Activated CD4-positive, alpha-beta memory T cell treated with anti-CD3 and anti-CD28 coated beads for 36 hours (primary cell): ENCODE measurements at regions not wholly inside any gene's neighbourhood (a gene's known extent, or its start where the extent isn't known, plus 50 kb on each side); places are given as distances from the start of the nearest gene placed in this dataset.

ENCODE experiments used
- CTCF ChIA-PET: fragments of 350-600 bp; sonication (Branson Sonifier 250); formaldehyde crosslinking; loops from one replicate; lab custom pipeline; 2021; ENCODE audit warnings: antibody characterized with exemption, inconsistent platforms; lab: Charles Lee
- POLR2A ChIA-PET: fragments of 350-600 bp; sonication (Branson Sonifier 250); formaldehyde crosslinking; loops from one replicate; lab custom pipeline; 2021; ENCODE audit warnings: antibody characterized with exemption; lab: Charles Lee
- DNase-seq: peaks from one replicate; pipeline ENCODE4 v3.0.0-alpha.2; 2020
- H3K27ac Mint-ChIP-seq: one replicate; pipeline ENCODE4 v1.8.0; 2021; ENCODE audit warnings: mixed read lengths
- H3K27me3 Mint-ChIP-seq: one replicate; pipeline ENCODE4 v1.8.0; 2021; ENCODE audit warnings: mixed read lengths
- H3K36me3 Mint-ChIP-seq: one replicate; pipeline ENCODE4 v1.8.0; 2021; ENCODE audit warnings: mixed read lengths
- H3K4me1 Mint-ChIP-seq: one replicate; pipeline ENCODE4 v1.8.0; 2021; ENCODE audit warnings: low read depth, mixed read lengths
- H3K4me3 Mint-ChIP-seq: one replicate; pipeline ENCODE4 v1.8.0; 2021; ENCODE audit warnings: mild to moderate bottlenecking, mixed read lengths
- H3K9me3 Mint-ChIP-seq: one replicate; pipeline ENCODE4 v1.8.0; 2021; ENCODE audit warnings: mixed read lengths
- intact Hi-C: fragments of 100-400 bp; cut with micrococcal nuclease; formaldehyde crosslinking; loops from one replicate; pipeline ENCODE4 v1.15.1; 2023

DNA sequence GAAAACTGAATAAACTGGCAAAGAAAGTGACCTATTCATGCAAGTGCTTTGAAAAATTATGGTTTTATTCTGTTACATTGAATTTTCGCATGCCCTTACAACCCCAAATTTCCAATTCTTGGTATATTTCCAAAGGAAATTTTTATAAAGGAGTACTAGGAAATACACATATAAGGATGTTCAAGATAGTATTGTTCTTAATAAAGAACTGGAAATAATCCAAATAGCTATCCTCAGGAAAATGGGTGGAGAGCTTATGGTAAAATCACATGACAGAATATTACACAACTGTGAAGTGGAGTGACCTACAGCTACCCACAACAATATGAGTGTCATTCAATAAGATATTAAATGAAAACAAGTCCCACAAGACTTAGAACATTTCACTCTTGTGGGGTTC is 138.9 kb upstream of the BMPER start:
- intact Hi-C loops: no loop called here
- Mint-ChIP-seq H3K36me3 (no peaks in the 10 kb centered on the region), H3K4me1 (no peaks in the 10 kb centered on the region), H3K9me3 (no peaks in the 10 kb centered on the region), H3K27ac (no peak overlapping the region), H3K4me3 (no peak overlapping the region), H3K27me3 (no peaks in the 10 kb centered on the region)
- POLR2A ChIA-PET: no interaction called here
- DNase-seq: no peak
- CTCF ChIA-PET: interaction anchor here (1.7 kb wide), 1 partner anchor 8 kb away, joined by 5 read pairs; no protein-coding TSS in a partner anchor

DNA sequence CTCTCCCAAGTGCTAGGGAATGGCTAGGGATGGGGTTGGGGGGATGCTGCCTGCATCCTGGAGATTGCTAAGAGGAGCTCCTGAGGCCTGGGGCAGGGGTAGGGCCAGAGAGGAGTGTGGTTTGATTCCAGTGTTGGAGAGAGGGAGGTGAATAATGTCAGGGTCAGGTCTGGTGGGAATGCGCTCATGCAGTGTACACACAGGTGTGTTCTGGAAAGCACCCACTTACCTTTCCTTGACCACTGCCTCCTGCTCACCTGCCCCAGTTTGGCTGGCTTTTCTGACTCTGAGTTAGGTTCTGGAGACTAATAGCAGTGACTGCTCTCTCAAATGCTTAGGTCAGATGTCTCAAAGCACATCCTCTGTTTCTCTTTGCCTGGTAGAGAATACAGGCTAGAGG is 135.4 kb upstream of the BMPER start:
- H3K4me1 Mint-ChIP-seq: peaks cover 2% of the 10 kb centered on the region
- ChIA-PET POLR2A (no interaction called here), CTCF (no interaction called here)
- no peaks in the 10 kb centered on the region for H3K9me3 Mint-ChIP-seq
- intact Hi-C loops: no loop called here
- no peaks in the 10 kb centered on the region for H3K27me3 Mint-ChIP-seq
- H3K4me3 Mint-ChIP-seq: no peak overlapping the region
- no peak overlapping the region for H3K27ac Mint-ChIP-seq
- H3K36me3 Mint-ChIP-seq: no peaks in the 10 kb centered on the region
- DNase-seq: no peak

DNA sequence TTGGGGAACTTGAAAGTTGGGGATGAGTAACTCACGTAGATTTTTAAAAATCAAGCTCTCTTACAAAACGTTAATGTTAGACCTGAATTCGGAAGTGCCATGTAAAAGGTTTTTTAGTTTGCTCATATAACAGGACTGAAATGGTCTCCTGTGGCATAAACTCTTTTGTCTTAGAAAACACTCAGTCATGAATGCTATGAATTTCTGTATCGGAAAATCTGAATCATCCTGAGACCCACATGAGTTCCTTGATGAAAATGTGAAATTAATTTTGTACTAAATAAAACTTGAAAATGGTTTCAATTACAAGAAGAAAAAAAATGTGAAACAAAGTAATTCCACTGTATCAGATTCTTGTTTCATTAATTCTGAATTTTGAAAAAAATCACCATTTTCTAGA is 134.8 kb upstream of the BMPER start:
- peaks cover 2% of the 10 kb centered on the region for H3K4me1 Mint-ChIP-seq
- H3K27me3 Mint-ChIP-seq: no peaks in the 10 kb centered on the region
- DNase-seq: no peak
- H3K27ac Mint-ChIP-seq: no peak overlapping the region
- H3K9me3 Mint-ChIP-seq: no peaks in the 10 kb centered on the region
- no peak overlapping the region for H3K4me3 Mint-ChIP-seq
- CTCF ChIA-PET: no interaction called here
- H3K36me3 Mint-ChIP-seq: no peaks in the 10 kb centered on the region
- POLR2A ChIA-PET: no interaction called here
- intact Hi-C loops: no loop called here

GRCh38 chr7:33771422-33771821 is 133.9 kb upstream of the BMPER start:
- H3K27ac Mint-ChIP-seq: no peak overlapping the region
- H3K36me3 Mint-ChIP-seq: no peaks in the 10 kb centered on the region
- no peak for DNase-seq
- intact Hi-C loops: no loop called here
- no peak overlapping the region for H3K4me3 Mint-ChIP-seq
- no peaks in the 10 kb centered on the region for H3K27me3 Mint-ChIP-seq
- H3K9me3 Mint-ChIP-seq: no peaks in the 10 kb centered on the region
- H3K4me1 Mint-ChIP-seq: peaks cover 2% of the 10 kb centered on the region
- ChIA-PET CTCF (no interaction called here), POLR2A (no interaction called here)

- no peak for DNase-seq
- Mint-ChIP-seq H3K27me3 (no peaks in the 10 kb centered on the region), H3K27ac (no peak overlapping the region), H3K9me3 (no peaks in the 10 kb centered on the region), H3K4me3 (no peak overlapping the region), H3K4me1 (peaks cover 2% of the 10 kb centered on the region), H3K36me3 (no peaks in the 10 kb centered on the region)
- intact Hi-C loops: no loop called here
- CTCF ChIA-PET: no interaction called here
- POLR2A ChIA-PET: no interaction called here
These were observed 132.3 kb upstream of the BMPER start for GRCh38 chr7:33773053-33773452.

DNA sequence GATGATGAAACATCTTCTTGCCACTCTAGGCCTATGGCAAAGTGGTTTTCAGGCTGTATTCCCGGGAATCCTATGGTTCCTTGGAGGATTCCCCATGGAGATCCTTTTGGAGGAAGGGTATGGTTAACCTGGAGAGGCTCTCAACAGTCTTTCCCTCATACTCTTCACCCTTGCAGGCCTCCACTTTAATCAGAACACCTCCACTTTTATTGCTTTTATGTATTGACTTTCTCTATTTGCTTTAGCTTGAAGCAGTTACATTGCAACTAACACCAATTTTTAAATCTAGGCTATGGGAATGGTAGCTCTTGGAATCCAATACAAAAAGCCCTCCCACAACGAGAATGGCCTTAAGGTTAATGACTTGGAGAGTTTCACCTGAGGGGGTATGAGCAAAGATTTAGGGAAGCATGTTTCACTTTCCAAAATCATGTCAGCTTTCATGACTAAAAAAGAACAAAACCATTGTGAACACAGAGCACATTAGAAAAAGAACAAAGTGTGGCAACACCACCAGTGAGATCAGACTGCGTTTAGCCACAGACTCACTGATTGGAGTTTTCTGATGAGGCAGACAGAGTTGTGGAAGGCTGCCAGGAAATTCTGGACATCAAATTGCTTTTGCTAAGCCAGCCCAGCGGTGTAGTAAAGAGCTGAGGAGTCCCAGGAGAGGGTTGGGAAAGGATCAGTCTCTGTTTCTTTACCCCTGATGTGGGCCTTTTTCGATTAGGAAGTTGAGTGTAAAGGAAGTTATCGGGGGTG is 130.4 kb upstream of the BMPER start:
- no peak for DNase-seq
- Mint-ChIP-seq H3K9me3 (no peaks in the 10 kb centered on the region), H3K27me3 (no peaks in the 10 kb centered on the region), H3K36me3 (no peaks in the 10 kb centered on the region), H3K4me3 (no peak overlapping the region), H3K27ac (no peak overlapping the region), H3K4me1 (peaks cover 2% of the 10 kb centered on the region)
- intact Hi-C loops: no loop called here
- ChIA-PET POLR2A (no interaction called here), CTCF (interaction anchor here (1.2 kb wide), 1 partner anchor 17 kb away, joined by 3 read pairs; no protein-coding TSS in a partner anchor)

DNA sequence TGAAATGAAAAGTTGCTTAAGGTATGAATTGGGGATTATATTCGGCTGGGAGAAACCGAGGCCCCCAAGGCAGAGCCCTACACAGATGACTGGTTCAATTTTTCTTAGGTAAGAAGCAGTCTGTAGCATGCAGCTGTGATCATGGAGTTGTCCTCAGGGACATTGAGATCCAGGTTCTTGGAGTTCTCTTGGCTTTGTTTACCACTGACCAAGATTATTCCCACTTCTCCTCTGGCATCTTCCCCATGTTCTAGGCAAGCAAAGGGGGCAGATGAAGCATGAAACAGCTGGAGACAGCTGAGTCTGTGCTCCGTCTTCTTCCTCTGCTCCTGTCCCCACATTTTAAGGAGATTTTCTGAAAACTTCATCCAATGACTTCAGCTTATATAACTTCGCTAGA is 129.5 kb upstream of the BMPER start:
- H3K4me1 Mint-ChIP-seq: peaks cover 2% of the 10 kb centered on the region
- ChIA-PET POLR2A (no interaction called here), CTCF (no interaction called here)
- H3K36me3 Mint-ChIP-seq: no peaks in the 10 kb centered on the region
- H3K4me3 Mint-ChIP-seq: no peak overlapping the region
- H3K27me3 Mint-ChIP-seq: no peaks in the 10 kb centered on the region
- no peak for DNase-seq
- H3K9me3 Mint-ChIP-seq: no peaks in the 10 kb centered on the region
- H3K27ac Mint-ChIP-seq: no peak overlapping the region
- intact Hi-C loops: no loop called here

DNA sequence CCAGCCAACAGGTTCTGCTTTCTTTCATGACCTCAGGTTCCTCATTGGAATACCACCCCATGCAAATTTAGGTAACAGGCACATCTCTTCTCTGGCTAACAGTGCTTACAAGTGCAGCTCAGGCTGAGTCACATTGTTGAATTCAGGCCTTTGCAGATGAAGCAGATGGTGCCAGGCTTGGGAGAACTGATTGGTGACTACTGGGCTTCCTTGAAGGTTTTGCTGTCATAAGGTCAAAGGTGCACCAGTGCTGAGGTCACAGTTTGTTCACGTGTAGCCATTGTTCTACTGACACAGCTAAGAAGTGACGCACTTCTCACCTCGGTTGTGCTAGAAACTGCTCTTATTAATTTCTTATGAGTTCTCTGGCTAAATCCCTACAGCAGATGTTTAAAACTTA is 128.6 kb upstream of the BMPER start:
- intact Hi-C loops: no loop called here

DNA sequence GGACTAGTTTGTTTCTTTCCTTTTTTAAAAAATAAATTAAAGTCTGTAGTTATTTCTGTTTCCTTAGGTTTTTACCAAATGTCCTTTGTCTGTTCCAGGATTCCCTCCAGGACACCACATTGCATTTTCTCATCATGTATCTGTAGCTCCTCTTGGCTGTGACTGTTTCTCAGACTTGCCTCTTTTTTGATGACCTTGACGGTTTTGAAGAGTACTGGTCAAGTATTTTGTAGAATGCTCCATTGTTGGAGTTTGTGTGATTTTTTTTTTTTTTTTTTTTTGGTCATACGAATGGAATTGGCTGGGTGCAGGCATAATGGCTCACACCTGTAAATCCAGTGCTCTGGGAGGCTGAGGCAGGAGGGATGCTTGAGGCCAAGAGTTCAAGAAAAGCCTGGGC is 127.1 kb upstream of the BMPER start:
- no peak for DNase-seq
- Mint-ChIP-seq H3K4me1 (no peaks in the 10 kb centered on the region), H3K27me3 (no peaks in the 10 kb centered on the region), H3K9me3 (no peaks in the 10 kb centered on the region), H3K36me3 (peaks cover 3% of the 10 kb centered on the region), H3K27ac (no peak overlapping the region), H3K4me3 (no peak overlapping the region)
- intact Hi-C loops: no loop called here
- CTCF ChIA-PET: no interaction called here
- POLR2A ChIA-PET: no interaction called here

More for the DNA sequence above, 128.6 kb upstream of the BMPER start:
- DNase-seq: no peak
- H3K36me3 Mint-ChIP-seq: no peaks in the 10 kb centered on the region
- H3K27ac Mint-ChIP-seq: no peak overlapping the region
- no peaks in the 10 kb centered on the region for H3K27me3 Mint-ChIP-seq
- no peak overlapping the region for H3K4me3 Mint-ChIP-seq
- ChIA-PET POLR2A (no interaction called here), CTCF (interaction anchor here (0.7 to 1.0 kb wide), 2 partner anchors 19 to 118 kb away, joined by 3 to 4 read pairs; no protein-coding TSS in a partner anchor)
- H3K9me3 Mint-ChIP-seq: no peaks in the 10 kb centered on the region
- peaks cover 2% of the 10 kb centered on the region for H3K4me1 Mint-ChIP-seq

DNA sequence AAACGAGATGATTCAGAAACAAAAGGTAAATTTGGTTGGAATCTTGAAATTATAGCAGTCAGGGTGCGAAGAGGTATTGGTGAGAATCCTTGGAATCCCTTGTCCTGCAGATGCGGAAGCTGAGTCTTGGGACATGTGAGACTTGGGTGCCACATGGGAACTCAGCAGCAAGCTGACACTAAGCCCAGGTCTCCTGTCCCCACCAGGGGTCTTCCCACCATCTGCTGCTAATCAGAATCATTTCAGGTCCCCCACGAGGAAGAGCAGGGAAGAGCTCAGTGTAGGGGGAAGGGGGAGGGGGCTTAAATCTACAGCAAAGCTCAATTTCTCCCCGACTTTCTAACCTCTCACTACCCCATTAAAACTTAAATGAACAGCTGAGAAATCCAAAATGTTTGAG is 126.1 kb upstream of the BMPER start:
- intact Hi-C loops: no loop called here
- DNase-seq: no peak
- Mint-ChIP-seq H3K27me3 (no peaks in the 10 kb centered on the region), H3K36me3 (peaks cover 3% of the 10 kb centered on the region), H3K4me3 (no peak overlapping the region), H3K9me3 (no peaks in the 10 kb centered on the region), H3K4me1 (no peaks in the 10 kb centered on the region), H3K27ac (no peak overlapping the region)
- ChIA-PET CTCF (no interaction called here), POLR2A (no interaction called here)

GRCh38 chr7:33781167-33781566 is 124.2 kb upstream of the BMPER start:
- no peak overlapping the region for H3K4me3 Mint-ChIP-seq
- POLR2A ChIA-PET: no interaction called here
- H3K27ac Mint-ChIP-seq: no peak overlapping the region
- DNase-seq: no peak
- no peaks in the 10 kb centered on the region for H3K27me3 Mint-ChIP-seq
- H3K4me1 Mint-ChIP-seq: no peaks in the 10 kb centered on the region
- intact Hi-C loops: no loop called here
- peaks cover 3% of the 10 kb centered on the region for H3K36me3 Mint-ChIP-seq
- H3K9me3 Mint-ChIP-seq: no peaks in the 10 kb centered on the region
- CTCF ChIA-PET: no interaction called here

DNA sequence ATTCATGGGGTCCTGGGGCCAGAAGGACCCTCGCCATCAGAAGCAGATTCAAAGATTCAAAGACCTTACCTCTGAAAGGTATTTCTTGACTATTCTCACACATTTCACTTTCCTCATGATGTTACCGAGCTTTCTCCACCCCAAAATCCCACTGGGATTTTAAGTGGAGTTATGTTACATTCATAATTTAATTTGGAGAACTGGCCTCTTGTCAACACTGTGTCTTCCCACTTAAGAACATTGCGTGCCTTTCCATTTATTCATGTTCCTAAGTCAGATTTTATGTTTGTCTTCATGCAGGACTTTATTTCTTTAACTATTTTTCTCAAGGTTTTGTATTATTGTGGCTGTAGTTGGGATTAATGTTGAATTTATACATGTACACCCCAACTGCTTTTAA is 123.5 kb upstream of the BMPER start:
- CTCF ChIA-PET: no interaction called here
- POLR2A ChIA-PET: no interaction called here
- DNase-seq: no peak
- Mint-ChIP-seq H3K27me3 (no peaks in the 10 kb centered on the region), H3K9me3 (no peaks in the 10 kb centered on the region), H3K36me3 (peaks cover 3% of the 10 kb centered on the region), H3K4me3 (no peak overlapping the region), H3K4me1 (no peaks in the 10 kb centered on the region), H3K27ac (no peak overlapping the region)
- intact Hi-C loops: no loop called here

GRCh38 chr7:33784000-33784399 is 121.3 kb upstream of the BMPER start:
- ChIA-PET CTCF (no interaction called here), POLR2A (no interaction called here)
- Mint-ChIP-seq H3K27ac (no peak overlapping the region), H3K36me3 (peaks cover 3% of the 10 kb centered on the region), H3K4me3 (no peak overlapping the region), H3K27me3 (no peaks in the 10 kb centered on the region), H3K9me3 (no peaks in the 10 kb centered on the region), H3K4me1 (no peaks in the 10 kb centered on the region)
- no peak for DNase-seq
- intact Hi-C loops: no loop called here
